PC-3 (cell line): ENCODE measurements at regions not wholly inside any gene's neighbourhood (a gene's known extent, or its start where the extent isn't known, plus 50 kb on each side); places are given as distances from the start of the nearest gene placed in this dataset.

Experiments used
- CTCF ChIP-seq: fragments of 300-600 bp; sonication (generic); conservative IDR thresholded peaks from 2 replicates; pipeline ENCODE4 v1.5.1; 2017; ENCODE audit warnings: antibody characterized with exemption, low read depth, mild to moderate bottlenecking, low read length
- EZH2phosphoT487 ChIP-seq: fragments of 300-600 bp; sonication (generic); IDR thresholded peaks from 2 replicates; pipeline ENCODE4 v1.6.1; 2018; ENCODE audit warnings: mild to moderate bottlenecking, antibody characterized with exemption, low read length, borderline replicate concordance

DNA sequence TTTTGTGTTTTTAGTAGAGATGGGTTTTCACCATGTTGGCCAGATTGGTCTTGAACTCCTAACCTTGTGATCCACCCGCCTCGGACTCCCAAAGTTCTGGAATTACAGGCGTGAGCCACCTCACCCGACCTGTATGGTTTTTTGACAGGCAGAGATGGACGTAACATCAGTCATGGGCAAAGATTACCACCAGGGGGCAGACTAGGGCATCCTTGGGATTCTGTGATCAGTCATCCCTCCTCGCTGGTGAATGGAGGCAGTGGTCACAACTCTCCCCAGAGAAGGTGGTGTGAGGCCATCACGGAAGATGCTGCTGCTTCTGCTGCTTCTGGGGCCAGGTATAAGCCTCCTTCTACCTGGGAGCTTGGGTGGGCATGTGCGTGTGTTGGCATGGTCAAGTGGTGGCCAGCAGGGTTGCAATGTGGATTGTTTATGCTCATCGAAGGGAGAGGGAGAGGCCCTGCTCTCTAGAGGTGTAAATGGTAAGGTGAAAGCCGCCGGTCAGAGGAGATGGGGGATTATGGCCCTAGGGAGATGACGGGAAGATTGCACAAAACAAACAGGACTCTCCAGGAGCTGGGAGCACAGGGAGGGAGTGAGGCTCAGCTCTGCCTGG, 122.7 kb upstream of the PRSS1 start:
- TF ChIP-seq CTCF (peak; percentile 63), EZH2phosphoT487 (no peak)
